Inferior parietal cortex (tissue), 1 donor: ENCODE measurements at regions not wholly inside any gene's neighbourhood (a gene's known extent, or its start where the extent isn't known, plus 50 kb on each side); places are given as distances from the start of the nearest gene placed in this dataset.

Experiments used
- DNase-seq: peaks from one replicate; pipeline ENCODE4 v3.0.0-alpha.2; 2016; ENCODE audit errors: extremely low spot score

DNA sequence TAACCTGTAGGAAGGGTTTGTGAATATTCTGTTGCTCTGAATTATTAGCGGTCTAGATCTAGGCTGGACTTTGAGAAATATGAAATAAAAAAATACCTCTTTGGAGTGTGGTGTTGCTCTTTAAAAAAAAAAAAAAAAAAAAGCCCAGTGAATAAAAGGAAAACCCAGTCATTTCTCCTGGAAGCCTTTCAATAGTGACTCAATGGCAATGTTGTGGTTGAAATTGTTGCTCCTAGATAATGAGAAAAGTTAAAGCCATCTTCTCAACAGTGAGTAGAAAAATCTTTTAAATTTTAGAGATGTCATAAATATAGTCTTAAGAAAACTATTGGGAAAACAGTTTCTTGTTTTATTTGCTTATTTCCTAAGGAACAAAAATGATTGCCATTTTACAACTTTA, 135.3 kb downstream of the RFC3 start:
- no peak for DNase-seq

DNA sequence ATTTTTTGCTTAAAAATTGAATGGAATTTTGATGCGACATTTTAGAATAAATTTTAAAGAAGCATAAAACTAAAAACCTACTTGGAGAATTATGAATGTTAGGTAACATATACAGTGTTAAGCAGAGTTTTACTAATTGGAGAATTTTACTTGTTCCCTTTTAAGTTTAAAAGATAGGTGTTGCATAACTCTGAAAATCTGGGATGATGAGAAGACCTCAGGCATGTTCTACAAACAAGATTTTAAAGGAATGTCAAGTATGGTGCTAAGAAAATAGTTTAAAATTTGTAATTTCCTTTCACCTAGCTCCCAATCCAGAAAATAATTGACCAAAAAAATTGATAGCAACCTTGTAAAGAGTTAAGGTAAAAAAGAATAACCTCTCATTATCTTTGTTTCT, 135.8 kb downstream of the RFC3 start:
- DNase-seq = no peak

DNA sequence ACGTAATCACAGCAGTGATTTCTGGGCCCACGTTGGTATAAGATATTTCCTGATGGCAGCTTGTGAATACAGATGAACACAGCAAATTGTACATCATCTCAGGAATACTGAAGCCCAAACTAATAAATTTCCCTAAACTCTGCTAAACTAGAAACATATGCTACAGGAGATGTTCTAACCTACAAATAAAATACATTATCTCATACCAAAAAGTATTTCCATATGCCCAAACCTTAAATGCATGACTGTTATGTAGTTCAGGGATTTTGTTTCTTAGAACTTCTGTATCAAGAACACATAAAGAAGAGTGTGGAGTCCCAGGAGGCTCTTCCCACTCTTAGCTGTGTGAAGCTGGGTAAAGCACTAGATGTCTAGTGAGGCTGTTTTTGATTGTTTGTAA, 138.4 kb downstream of the RFC3 start:
- no peak for DNase-seq

DNA sequence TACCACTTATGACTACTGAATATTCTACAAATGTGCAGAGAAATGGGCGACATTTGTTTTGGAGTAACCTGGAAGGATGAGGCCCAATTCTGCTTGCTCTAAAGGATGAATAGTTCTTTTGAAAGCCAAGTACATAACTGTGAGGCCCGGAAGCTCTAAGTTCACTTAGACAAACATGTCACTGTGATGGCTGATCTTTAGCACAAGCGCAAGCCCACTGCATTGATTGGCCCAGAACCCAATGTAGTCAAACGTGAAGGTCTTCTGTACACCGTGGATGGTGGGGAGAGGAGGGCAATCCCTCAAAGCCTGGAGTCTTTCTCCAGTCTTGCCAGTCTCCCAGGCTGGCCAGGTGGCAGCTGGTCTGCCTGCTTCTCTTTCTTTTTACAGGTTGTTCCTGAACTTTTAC, 139.6 kb downstream of the RFC3 start:
- DNase-seq = no peak

DNA sequence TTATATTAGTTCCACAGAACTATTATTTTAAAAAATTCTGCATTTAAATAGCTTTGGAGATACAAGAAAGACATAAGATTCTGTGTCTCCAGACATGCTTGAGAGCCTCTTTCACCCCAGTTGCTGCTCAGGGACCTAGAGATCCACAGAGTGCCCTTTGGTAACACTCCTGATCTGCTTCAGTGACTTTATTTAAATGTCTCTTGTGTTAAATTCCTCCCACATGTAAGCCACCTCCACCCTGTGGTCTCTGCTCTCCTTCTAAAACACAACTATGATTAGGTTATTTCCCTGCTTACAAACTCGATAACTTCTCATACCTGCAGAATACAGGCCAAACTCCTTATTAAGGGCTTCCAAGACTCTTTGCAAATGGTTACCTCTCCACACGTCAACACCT, 141.0 kb downstream of the RFC3 start:
- no peak for DNase-seq

DNA sequence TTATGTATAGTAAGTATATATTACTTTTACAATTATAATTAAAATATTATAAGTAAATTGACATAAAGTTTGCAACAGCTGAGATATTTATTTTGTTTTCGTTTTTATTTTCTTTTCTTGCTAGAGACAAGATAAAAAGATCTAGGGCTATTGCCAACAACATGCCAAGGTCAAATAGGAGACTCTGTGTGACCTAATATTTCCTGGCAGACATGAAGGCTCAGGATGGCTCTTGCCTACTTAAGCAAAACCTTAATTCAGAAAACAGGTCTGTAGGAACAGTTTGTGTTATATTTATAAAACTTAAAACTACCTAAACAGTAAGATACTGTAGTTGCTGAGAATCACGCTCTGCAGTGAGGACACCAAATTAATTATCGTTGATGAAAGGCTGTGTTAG, 145.2 kb downstream of the RFC3 start:
- no peak for DNase-seq

DNA sequence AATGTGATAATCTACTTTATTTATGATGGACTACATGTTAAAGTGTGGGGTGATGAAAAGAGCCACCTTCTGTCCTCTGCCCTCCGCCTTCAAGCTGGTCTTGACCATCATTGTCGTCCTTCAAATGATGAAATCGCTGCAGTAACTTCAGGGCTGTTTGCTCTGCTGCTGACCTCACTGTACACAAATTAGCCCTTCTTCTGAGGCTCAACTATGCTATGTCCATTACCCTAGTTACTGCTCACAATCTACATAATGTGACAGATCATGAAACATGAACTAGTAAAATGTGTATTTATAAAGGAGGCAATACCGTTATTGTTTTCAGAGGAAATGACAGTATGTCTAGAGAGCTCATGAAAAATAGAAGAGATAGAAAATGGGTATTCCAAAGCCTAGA, 145.9 kb downstream of the RFC3 start:
- DNase-seq = no peak

DNA sequence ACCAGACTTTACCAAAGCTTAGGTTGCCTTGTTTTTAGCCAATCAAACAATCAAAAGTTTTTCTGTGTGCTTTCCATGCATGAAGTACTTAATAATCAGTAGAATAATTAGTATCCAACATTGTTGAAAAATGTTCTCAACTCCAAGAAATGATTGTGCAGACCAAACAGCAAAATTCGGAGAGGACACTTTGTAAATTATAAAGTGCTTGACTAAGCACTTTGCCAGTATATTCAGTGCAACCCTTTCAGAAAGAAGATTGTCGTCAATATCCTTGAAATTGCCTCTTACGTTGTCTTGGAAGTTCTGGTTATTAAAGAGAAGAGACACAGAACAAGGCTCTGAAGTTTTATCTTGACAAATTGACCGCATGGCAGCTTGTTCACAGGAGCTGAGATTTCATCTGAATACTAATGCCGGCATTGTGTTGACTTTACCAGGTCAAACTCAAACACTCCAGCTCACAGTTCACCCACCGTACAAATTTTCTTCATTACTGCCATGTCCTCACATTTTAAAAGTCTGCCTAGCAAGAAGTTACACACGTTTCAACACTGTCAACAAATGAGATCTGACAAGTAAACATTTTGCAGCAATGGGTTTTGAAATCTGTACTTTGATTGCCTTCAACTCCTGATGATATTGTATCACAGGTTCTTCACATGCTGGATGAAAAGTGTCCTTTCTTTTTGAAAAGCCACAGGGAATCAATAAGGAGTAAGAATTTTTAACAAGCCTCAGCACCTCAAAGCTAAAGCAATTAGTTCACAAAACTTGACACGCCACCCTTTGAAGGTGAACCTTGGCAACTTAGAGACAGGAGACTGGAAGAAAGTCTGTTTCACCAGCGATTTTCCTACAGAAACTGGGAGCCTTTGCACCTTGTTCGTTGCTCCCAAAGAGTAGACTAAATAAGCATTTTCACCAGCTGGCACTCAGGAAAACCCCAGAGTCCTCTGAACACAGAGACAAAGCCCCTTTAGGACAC, 150.9 kb downstream of the RFC3 start:
- no peak for DNase-seq

DNA sequence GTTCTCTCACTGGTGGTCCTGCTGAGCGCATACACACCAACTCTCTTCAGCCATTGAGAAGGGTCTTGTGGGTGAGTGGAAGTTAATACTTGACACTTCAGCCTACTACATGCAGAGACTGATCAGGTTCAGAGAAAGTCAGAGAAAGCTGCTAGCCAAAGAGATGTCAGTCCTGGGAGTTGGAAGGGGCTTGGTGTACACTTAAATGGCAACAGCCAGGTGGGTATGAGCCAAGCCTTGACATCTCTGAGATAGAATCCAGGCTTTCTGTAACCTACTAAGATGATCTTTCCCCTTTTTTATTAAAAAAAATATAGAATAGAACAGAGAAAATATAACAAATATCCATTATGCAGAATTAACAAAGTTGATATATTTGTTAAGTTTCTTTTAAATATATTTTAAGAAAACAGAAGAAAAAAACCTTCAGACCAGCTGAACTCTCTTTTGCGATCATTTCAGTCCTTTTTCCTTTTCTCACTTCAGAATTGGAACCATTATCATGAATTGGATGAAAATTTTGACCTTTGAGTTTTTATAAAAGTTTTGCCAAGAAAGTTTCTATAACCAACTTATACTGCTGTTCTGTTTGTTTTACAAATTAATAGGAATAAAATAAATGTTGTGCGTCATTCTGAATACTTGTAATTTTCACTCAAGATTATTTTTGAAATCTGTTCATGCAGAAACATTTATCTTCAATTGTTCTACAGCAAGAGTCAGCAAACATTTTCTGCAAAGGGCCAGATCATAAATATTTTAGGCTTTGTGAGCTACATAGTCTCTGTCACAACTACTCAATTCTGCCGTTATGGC, 153.0 kb downstream of the RFC3 start:
- no peak for DNase-seq

DNA sequence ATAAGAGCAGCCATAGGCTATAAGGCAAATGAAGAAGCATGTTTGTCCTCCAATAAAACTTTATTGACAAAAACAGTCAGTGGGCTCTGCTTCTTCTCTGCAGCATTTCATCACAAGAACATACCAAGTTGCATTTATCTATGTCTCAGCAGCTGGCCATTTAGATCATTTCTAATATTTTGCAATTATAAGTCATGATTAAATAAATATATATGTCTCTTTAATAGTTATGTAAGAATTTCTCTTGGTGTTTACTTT, 153.5 kb downstream of the RFC3 start:
- DNase-seq = no peak

DNA sequence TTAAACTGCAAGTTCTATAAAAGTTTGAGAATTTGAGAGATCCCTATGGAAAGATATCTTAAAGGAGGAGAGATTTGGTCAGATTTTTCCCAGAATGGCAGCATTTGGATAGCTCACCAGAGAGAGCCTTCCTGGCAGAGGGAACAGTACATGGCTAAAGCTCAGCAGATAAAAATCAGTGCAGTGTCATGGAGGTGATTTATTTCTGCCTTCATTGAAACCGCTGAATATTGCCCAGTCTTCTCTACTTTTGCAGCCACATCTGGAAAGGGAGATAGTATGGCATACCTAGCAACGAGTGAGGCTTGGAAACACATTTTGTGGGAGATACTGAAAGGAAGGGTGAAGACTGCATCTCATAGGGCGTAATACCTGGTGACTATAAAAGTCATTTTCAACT, 155.2 kb downstream of the RFC3 start:
- no peak for DNase-seq

DNA sequence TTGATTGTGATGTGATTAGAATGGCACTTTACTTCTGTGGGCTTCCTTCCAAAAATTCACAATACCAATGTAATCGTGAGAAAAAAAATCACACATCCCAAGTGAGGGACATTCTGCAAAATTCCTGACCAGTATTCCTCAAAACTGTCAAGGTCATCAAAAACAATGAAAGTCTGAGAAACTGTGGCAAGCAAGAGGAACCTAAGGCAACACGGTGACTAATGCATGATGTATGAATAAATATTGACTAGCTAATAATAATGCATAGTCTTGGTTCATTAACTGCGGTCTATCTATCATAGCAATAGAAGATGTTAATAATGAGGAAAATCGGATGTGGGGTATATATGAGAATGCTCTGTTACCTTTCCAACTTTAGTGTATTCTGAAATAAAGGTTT, 159.0 kb downstream of the RFC3 start:
- no peak for DNase-seq

DNA sequence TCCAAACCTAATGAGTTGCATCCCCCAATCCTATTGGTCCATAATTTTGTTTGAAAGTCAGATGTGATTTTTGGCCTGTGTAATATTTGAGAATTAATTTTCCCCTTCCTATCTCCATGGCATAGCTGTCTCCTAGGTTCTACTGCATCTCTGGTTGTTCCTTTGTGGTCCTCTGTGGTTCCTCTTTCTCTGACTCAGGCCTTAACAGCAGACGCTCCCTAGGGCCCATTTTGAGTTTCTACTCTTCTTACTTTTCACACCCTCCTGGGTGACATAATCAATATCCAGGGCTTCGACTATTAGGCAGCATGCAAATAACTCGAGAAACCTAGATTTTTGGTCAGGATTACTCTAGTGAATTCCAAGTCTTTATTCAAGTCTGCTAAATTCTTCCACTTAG, 160.7 kb downstream of the RFC3 start:
- DNase-seq = no peak

DNA sequence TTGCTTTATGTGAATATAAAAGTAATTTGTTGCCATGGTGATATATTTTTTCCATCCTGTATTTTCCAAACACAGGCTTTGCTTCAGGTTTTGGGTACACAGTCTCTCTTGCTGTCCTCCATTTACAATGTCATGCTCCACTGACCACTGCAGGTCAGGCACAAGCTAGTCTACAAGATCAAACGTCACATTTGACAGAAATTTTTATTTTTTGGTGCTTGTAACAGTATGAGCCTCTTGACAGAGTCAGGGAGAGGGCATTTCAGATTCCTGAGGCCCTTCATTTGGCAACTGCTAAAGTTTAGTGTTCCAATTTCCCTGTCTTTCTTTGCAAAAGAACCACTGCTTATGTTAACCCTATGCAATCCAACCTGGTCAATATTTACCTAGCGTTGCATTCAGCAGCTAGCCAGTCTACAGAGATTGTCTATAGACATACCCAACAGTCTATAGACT, 175.0 kb downstream of the RFC3 start:
- peak; percentile 51 for DNase-seq

DNA sequence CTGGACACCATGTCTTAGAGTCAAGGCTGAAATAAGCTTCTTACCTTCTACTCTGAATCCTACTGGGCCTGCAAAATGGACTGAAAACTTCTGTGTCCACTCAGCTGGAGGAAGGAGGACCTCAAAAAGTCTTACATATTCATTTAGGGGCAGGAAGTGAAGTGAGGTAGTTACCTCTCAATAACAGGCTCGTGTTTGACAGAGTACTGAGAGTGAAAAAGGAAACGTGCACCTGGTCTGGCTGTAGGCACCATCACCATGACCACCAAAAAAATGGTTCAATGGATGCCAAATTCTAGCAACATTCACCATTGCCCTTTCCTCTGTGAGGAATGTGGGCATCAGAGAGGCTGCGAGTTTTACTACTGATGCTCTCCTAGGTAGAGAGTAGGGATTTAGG, 176.2 kb downstream of the RFC3 start:
- no peak for DNase-seq

DNA sequence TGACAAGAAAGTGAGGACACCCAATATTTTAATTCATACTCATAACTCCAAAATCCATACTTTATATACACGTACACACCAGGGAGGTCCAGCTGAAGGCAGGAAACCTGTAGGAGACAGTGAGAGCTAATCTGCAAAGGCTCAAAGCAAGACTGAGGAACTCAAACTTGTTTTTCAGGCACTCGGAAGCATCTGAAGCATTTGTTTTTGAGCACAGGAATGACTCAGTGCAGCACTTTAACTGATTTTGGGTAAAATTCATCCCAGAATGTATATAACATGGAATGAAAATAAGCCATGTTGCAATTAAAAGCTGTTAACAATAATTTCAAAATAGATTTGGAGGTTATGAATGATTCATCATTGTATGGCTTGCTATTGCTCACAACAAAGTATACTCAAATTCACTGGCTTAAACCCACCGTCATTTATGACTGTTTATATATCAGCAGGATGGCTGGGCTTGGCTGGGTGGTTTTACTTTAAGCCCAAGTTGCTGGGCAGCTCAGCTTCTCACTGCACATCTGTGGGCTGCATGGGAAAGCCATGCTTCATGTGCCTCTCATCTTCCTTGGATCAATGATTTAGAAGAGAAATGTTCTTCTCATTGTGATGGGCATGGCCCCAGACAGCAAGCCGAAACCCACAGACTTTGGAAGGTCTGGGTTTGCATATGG, 177.0 kb downstream of the RFC3 start:
- no peak for DNase-seq

DNA sequence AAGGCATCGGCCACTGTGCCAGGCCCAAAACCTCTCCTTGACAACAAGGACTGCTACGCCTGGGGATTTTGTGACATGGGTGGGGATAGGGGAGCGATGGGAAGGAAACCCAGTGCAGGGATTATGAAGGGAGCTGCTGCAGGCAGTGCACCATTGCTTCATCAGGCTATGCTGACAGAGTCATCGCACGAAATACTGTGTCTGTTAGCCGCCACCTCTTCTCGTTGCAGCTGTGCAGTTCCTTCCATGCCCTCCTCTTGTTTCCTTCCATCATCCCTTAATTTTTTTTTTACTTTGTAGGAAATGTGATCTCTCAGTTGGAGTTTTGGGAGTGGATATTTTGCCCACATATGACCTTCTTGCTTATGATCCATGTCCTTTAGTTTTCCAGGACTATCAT, 178.7 kb downstream of the RFC3 start:
- DNase-seq = no peak

DNA sequence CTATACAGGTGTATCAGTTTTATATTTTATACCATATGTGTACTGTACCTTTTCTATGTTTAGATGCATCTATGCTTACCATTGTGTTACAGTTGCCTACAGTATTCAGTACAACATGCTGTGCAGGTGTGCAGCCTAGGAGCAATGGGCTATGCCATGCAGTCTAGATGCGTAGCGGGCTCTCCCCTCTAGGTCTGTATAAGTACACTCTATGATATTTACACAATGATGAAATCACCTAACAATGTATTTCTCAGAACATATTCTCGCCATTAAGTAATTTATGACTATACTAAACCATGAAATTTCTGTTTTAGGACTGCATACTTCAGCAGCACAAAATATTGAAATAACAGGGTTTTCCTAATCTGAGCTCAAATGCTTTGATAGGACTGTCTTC, 179.6 kb downstream of the RFC3 start:
- no peak for DNase-seq

DNA sequence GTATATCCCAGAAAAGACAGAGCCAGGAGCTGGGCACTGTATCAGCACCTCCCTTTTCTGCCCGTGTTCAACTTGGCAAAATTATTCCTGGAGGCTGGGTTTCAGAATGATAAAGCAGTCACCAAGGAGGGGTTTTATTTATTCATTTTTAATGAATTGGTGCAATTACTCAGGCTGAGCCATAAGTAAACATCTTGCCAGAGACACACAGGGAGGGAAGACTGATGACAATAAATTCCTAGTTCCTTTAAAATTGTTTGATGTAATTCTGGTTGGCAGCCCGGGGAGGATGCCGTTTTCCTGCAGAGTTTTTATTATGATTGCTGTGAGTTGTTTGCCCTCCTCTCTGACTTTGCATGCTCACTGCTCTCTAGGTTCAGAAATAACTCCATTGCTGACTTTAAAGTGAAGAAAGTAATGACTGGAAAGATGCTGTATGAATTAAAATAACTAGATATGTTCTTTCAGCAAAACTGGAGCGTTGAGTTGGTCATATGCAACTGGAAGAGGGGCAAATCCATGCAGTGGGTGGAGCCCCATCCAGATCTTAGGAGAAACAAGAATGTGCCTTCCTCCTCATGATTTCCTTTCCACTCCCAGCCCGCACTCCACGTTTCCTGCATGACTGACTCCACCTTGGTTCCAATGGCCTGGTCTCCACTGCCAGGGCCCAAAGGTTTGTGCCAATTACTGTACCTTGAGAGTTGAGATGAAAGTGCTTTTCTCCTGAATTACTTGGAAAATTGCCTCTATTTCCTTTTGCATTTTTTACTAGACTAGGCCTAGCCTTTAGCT, 182.1 kb downstream of the RFC3 start:
- no peak for DNase-seq

DNA sequence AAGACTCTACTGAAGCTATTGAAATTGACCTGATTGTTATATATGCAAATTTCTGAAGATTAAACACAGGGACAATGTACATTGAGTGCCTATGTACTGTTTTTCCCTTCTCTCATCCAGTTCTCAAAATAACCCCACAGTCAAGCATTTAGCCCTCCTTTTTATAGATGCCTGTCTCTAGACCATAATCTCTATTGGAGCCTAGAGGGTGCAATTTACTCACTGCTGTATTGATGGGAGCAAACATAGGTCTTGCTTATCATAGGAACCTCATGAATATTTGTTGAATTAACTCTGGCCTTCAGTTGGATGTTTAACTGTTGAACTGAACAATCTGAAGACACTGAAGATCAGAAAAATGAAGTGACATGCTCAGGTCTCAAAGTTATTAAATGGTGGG, 183.0 kb downstream of the RFC3 start:
- DNase-seq = no peak

DNA sequence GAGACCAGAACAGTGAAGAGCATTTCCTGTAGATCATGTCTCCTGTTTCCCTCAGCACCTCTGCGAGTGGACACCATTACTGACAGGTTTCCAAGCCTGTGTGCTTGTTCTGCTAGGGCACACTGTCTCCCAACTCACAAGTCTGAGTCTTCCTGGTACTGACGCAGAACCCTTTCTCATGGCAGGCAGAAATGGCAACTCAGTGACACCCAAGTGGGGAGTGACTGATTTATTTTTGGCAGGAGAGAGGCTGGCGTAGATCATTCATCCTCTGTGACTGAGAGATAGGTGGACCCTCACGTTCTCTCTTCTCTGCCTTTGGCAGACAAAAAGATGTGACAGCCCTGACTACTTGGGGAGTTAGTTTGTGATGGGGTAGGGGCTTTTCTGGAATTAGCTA, 183.4 kb downstream of the RFC3 start:
- DNase-seq = no peak

DNA sequence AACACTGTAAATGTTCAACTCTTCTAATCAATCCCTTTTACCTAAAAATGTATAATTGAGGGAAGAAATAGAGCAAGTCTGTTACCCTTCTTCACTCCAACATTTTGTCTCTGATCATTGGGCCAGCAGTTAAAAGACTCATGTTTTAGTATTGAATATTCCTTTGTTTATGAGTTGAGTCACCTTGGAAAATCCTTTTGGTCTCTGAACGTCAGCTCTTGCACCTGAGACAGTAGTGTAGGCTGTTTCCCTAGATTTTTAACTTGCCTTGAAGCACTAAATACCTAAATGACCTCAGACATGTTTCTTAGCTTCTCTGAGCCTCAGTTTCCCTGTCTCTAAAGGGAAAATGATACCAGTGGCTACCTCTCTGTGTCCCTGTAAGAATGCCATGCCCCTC, 184.2 kb downstream of the RFC3 start:
- no peak for DNase-seq
